ENCODE measurements at regions not wholly inside any gene's neighbourhood (a gene's known extent, or its start where the extent isn't known, plus 50 kb on each side); places are given as distances from the start of the nearest gene placed in this dataset.

DNA sequence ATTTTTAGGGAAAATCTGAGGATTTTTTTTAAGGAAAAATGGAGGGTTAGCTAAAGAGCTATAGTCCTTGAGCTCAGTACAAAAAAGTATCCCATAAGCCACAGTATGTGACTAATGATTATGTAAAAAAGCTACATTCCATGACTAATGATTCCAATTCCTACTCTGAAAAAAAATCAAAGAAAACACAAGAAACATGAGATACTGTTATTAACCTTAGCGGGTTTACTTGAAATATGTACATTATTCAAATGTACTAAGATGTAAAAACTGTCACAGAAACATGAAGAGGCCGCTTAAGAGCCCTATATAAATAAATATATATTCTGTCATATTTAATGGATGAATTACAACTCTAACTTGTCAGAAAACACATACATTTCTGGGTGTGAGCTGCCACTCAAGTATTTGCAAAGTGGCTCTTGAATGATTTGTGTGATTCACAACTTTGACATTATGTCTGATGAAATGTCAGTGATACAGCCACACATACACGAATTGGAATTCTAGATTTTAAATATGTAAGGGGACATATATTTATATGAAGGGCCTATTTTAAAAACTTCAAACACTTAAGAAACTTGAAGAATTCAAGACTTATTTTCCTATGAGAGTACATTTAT is 518.7 kb upstream of the SUCLG2 start:
- no peak for TF ChIP-seq POLR2A (IDR thresholded peaks at IDR 0.05)
- TF ChIP-seq, protein P1, sequence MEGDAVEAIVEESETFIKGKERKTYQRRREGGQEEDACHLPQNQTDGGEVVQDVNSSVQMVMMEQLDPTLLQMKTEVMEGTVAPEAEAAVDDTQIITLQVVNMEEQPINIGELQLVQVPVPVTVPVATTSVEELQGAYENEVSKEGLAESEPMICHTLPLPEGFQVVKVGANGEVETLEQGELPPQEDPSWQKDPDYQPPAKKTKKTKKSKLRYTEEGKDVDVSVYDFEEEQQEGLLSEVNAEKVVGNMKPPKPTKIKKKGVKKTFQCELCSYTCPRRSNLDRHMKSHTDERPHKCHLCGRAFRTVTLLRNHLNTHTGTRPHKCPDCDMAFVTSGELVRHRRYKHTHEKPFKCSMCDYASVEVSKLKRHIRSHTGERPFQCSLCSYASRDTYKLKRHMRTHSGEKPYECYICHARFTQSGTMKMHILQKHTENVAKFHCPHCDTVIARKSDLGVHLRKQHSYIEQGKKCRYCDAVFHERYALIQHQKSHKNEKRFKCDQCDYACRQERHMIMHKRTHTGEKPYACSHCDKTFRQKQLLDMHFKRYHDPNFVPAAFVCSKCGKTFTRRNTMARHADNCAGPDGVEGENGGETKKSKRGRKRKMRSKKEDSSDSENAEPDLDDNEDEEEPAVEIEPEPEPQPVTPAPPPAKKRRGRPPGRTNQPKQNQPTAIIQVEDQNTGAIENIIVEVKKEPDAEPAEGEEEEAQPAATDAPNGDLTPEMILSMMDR (IDR thresholded peaks at IDR 0.05) = no peak
